Immature natural killer cell (primary cell): ENCODE measurements at regions not wholly inside any gene's neighbourhood (a gene's known extent, or its start where the extent isn't known, plus 50 kb on each side); places are given as distances from the start of the nearest gene placed in this dataset.
"Not testable (repeated sequence)": the region's sequence is repeated elsewhere in the genome, so short reads cannot be mapped to it uniquely, and the experiment has no call there.

Source experiments
- DNase-seq, 3 donors: peaks; one replicate each; pipeline ENCODE4 v3.0.0; 2022; ENCODE audit warnings: mixed read lengths in 1 of 3
- H3K27ac Mint-ChIP-seq, 6 donors: one replicate each; pipeline ENCODE4 v1.8.0; 2020; ENCODE audit warnings: mixed read lengths in 6 of 6, mild to moderate bottlenecking in 5 of 6, inconsistent platforms in 4 of 6, moderate library complexity in 3 of 6
- H3K27me3 Mint-ChIP-seq, 3 donors: one replicate each; pipeline ENCODE4 v1.8.0; 2020 to 2021; ENCODE audit warnings: low read depth in 3 of 3, mild to moderate bottlenecking in 3 of 3, mixed read lengths in 3 of 3, moderate library complexity in 3 of 3, inconsistent platforms in 1 of 3
- H3K36me3 Mint-ChIP-seq, 3 donors: one replicate each; pipeline ENCODE4 v1.8.0; 2020; ENCODE audit warnings: mixed read lengths in 3 of 3, inconsistent platforms in 2 of 3, mild to moderate bottlenecking in 2 of 3
- H3K4me1 Mint-ChIP-seq, 2 donors: one replicate each; pipeline ENCODE4 v1.8.0; 2020; ENCODE audit warnings: inconsistent platforms in 2 of 2, mild to moderate bottlenecking in 2 of 2, mixed read lengths in 2 of 2, moderate library complexity in 1 of 2
- H3K4me3 Mint-ChIP-seq, 5 donors: one replicate each; pipeline ENCODE4 v1.8.0; 2020; ENCODE audit warnings: mild to moderate bottlenecking in 5 of 5, mixed read lengths in 5 of 5, inconsistent platforms in 3 of 5, moderate library complexity in 3 of 5
- H3K9me3 Mint-ChIP-seq, 6 donors: one replicate each; pipeline ENCODE4 v1.8.0; 2020; ENCODE audit warnings: mild to moderate bottlenecking in 6 of 6, mixed read lengths in 6 of 6, inconsistent platforms in 4 of 6, moderate library complexity in 3 of 6

- Mint-ChIP-seq H3K27ac (no peak overlapping the region), H3K27me3 (peaks cover 6 to 9% (median 6%) of the 10 kb centered on the region in 3 donors), H3K4me3 (no peak overlapping the region), H3K36me3 (no peaks in the 10 kb centered on the region), H3K9me3 (no peaks in the 10 kb centered on the region), H3K4me1 (no peaks in the 10 kb centered on the region)
- DNase-seq, result no peak
These were observed 52.0 kb upstream of the LRIG1 start for GRCh38 chr3:66552846-66553245.

GRCh38 chr3:66553441-66554113 lies 52.8 kb upstream of the LRIG1 start:
- H3K36me3 Mint-ChIP-seq, result no peaks in the 10 kb centered on the region
- H3K4me3 Mint-ChIP-seq, result no peak overlapping the region
- no peak for DNase-seq
- H3K27ac Mint-ChIP-seq, result no peak overlapping the region
- peaks cover 6 to 9% (median 6%) of the 10 kb centered on the region in 3 donors for H3K27me3 Mint-ChIP-seq
- no peaks in the 10 kb centered on the region for H3K4me1 Mint-ChIP-seq
- no peaks in the 10 kb centered on the region for H3K9me3 Mint-ChIP-seq

GRCh38 chr3:66554178-66554577 lies 53.4 kb upstream of the LRIG1 start:
- no peaks in the 10 kb centered on the region for H3K36me3 Mint-ChIP-seq
- H3K27me3 Mint-ChIP-seq, result peaks cover 6 to 9% (median 7%) of the 10 kb centered on the region in 3 donors
- no peaks in the 10 kb centered on the region for H3K9me3 Mint-ChIP-seq
- H3K4me1 Mint-ChIP-seq, result no peaks in the 10 kb centered on the region
- H3K4me3 Mint-ChIP-seq, result no peak overlapping the region
- no peak for DNase-seq
- H3K27ac Mint-ChIP-seq, result no peak overlapping the region

- Mint-ChIP-seq H3K4me3 (no peak overlapping the region), H3K36me3 (no peaks in the 10 kb centered on the region), H3K4me1 (no peaks in the 10 kb centered on the region), H3K9me3 (no peaks in the 10 kb centered on the region), H3K27me3 (peaks cover 6 to 9% (median 7%) of the 10 kb centered on the region in 3 donors), H3K27ac (no peak overlapping the region)
- no peak for DNase-seq
These were observed 54.5 kb upstream of the LRIG1 start for GRCh38 chr3:66555214-66555844.

GRCh38 chr3:66557170-66557569 lies 56.3 kb upstream of the LRIG1 start:
- Mint-ChIP-seq H3K4me1 (no peaks in the 10 kb centered on the region), H3K4me3 (no peak overlapping the region), H3K9me3 (peaks cover 0 to 1% (median 0%) of the 10 kb centered on the region in 6 donors), H3K27me3 (peaks cover 5 to 7% (median 6%) of the 10 kb centered on the region in 3 donors), H3K27ac (no peak overlapping the region), H3K36me3 (peaks cover 0 to 3% (median 0%) of the 10 kb centered on the region in 3 donors)
- no peak for DNase-seq

GRCh38 chr3:66559924-66560323 lies 59.1 kb upstream of the LRIG1 start:
- not testable (repeated sequence) for H3K9me3 Mint-ChIP-seq

GRCh38 chr3:66561367-66561766 lies 60.5 kb upstream of the LRIG1 start:
- H3K36me3 Mint-ChIP-seq, result peaks cover 0 to 3% (median 0%) of the 10 kb centered on the region in 3 donors
- H3K27me3 Mint-ChIP-seq, result peaks cover 2 to 18% (median 4%) of the 10 kb centered on the region in 3 donors
- no peaks in the 10 kb centered on the region for H3K4me1 Mint-ChIP-seq
- H3K27ac Mint-ChIP-seq, result no peak overlapping the region
- H3K9me3 Mint-ChIP-seq, result peaks cover 0 to 1% (median 0%) of the 10 kb centered on the region in 6 donors
- H3K4me3 Mint-ChIP-seq, result no peak overlapping the region
- DNase-seq, result no peak

More at GRCh38 chr3:66559924-66560323, 59.1 kb upstream of the LRIG1 start:
- DNase-seq, H3K27me3 Mint-ChIP-seq, H3K4me3 Mint-ChIP-seq, H3K27ac Mint-ChIP-seq, H3K4me1 Mint-ChIP-seq, H3K36me3 Mint-ChIP-seq: not testable (repeated sequence)

- H3K9me3 Mint-ChIP-seq, result peaks cover 0 to 4% (median 0%) of the 10 kb centered on the region in 6 donors
- peaks cover 0 to 3% (median 0%) of the 10 kb centered on the region in 3 donors for H3K36me3 Mint-ChIP-seq
- H3K4me1 Mint-ChIP-seq, result no peaks in the 10 kb centered on the region
- peaks cover 3 to 29% (median 5%) of the 10 kb centered on the region in 3 donors for H3K27me3 Mint-ChIP-seq
- H3K4me3 Mint-ChIP-seq, result no peak overlapping the region
- no peak overlapping the region for H3K27ac Mint-ChIP-seq
- DNase-seq, result no peak
These were observed 64.5 kb upstream of the LRIG1 start for GRCh38 chr3:66565301-66565700.

GRCh38 chr3:66567077-66567476 lies 66.3 kb upstream of the LRIG1 start:
- no peak overlapping the region for H3K27ac Mint-ChIP-seq
- H3K36me3 Mint-ChIP-seq, result no peaks in the 10 kb centered on the region
- DNase-seq, result no peak
- H3K9me3 Mint-ChIP-seq, result peaks cover 0 to 4% (median 0%) of the 10 kb centered on the region in 6 donors
- peaks cover 3 to 34% (median 5%) of the 10 kb centered on the region in 3 donors for H3K27me3 Mint-ChIP-seq
- no peaks in the 10 kb centered on the region for H3K4me1 Mint-ChIP-seq
- H3K4me3 Mint-ChIP-seq, result no peak overlapping the region

- peaks cover 8 to 36% (median 13%) of the 10 kb centered on the region in 3 donors for H3K27me3 Mint-ChIP-seq
- no peak overlapping the region for H3K27ac Mint-ChIP-seq
- no peaks in the 10 kb centered on the region for H3K4me1 Mint-ChIP-seq
- no peak overlapping the region for H3K4me3 Mint-ChIP-seq
- H3K9me3 Mint-ChIP-seq, result peaks cover 0 to 7% (median 0%) of the 10 kb centered on the region in 6 donors
- no peak for DNase-seq
- H3K36me3 Mint-ChIP-seq, result no peaks in the 10 kb centered on the region
These were observed 71.4 kb upstream of the LRIG1 start for GRCh38 chr3:66572090-66572675.

GRCh38 chr3:66572938-66573710 lies 72.3 kb upstream of the LRIG1 start:
- H3K4me3 Mint-ChIP-seq, result no peak overlapping the region
- no peaks in the 10 kb centered on the region for H3K36me3 Mint-ChIP-seq
- H3K9me3 Mint-ChIP-seq, result peaks cover 0 to 7% (median 0%) of the 10 kb centered on the region in 6 donors
- peaks cover 7 to 38% (median 13%) of the 10 kb centered on the region in 3 donors for H3K27me3 Mint-ChIP-seq
- no peak for DNase-seq
- H3K27ac Mint-ChIP-seq, result no peak overlapping the region
- no peaks in the 10 kb centered on the region for H3K4me1 Mint-ChIP-seq

GRCh38 chr3:66574091-66574490 lies 73.3 kb upstream of the LRIG1 start:
- H3K4me1 Mint-ChIP-seq, result no peaks in the 10 kb centered on the region
- H3K4me3 Mint-ChIP-seq, result no peak overlapping the region
- peaks cover 9 to 40% (median 21%) of the 10 kb centered on the region in 3 donors for H3K27me3 Mint-ChIP-seq
- H3K36me3 Mint-ChIP-seq, result peaks cover 0 to 5% (median 2%) of the 10 kb centered on the region in 3 donors
- peaks cover 0 to 9% (median 4%) of the 10 kb centered on the region in 6 donors for H3K9me3 Mint-ChIP-seq
- H3K27ac Mint-ChIP-seq, result no peak overlapping the region
- DNase-seq, result no peak

GRCh38 chr3:66577426-66578203 lies 76.8 kb upstream of the LRIG1 start:
- Mint-ChIP-seq H3K27me3 (peaks cover 17 to 58% (median 36%) of the 10 kb centered on the region in 3 donors), H3K9me3 (peaks cover 2 to 12% (median 8%) of the 10 kb centered on the region in 6 donors), H3K4me1 (peaks cover 10 to 13% of the 10 kb centered on the region in 2 donors), H3K36me3 (peaks cover 0 to 6% (median 5%) of the 10 kb centered on the region in 3 donors), H3K27ac (no peak overlapping the region), H3K4me3 (no peak overlapping the region)
- no peak for DNase-seq
